ENCODE measurements at regions not wholly inside any gene's neighbourhood (a gene's known extent, or its start where the extent isn't known, plus 50 kb on each side); places are given as distances from the start of the nearest gene placed in this dataset.

- Histone ChIP-seq H2AFZ (ENCODE audit: low read depth, low read length) (no peak overlapping the region), H3K4me2 (ENCODE audit: low read length) (no peak overlapping the region), H3F3A (ENCODE audit: insufficient read depth, low read length, poor library complexity, severe bottlenecking) (no peaks in the 10 kb centered on the region), H3K9me3 (ENCODE audit: low read length) (no peaks in the 10 kb centered on the region), H3K9ac (ENCODE audit: low read length) (no peak overlapping the region), H3K27ac (ENCODE audit: low read length) (no peak overlapping the region), H4K20me1 (ENCODE audit: insufficient read depth) (no peaks in the 10 kb centered on the region), H3K27me3 (ENCODE audit: insufficient read depth, low read depth, low read length) (no peaks in the 10 kb centered on the region), H3K36me3 (ENCODE audit: insufficient read depth, low read length) (no peaks in the 10 kb centered on the region), H3K79me2 (replicated peaks; ENCODE audit: insufficient read depth, low read length) (no peaks in the 10 kb centered on the region), H3K4me3 (ENCODE audit: low read length) (no peak overlapping the region), H3K9me2 (ENCODE audit: insufficient read depth, low read length) (no peaks in the 10 kb centered on the region)
- no peak for TF ChIP-seq SMC3 (conservative IDR thresholded peaks at IDR 0.05; ENCODE audit: poor library complexity)
- TF ChIP-seq CTCF (IDR thresholded peaks at IDR 0.05; ENCODE audit: poor library complexity, severe bottlenecking): no peak
- TF ChIP-seq EZH2 (IDR thresholded peaks at IDR 0.05; ENCODE audit: borderline replicate concordance, insufficient read depth, low read length, poor library complexity, severe bottlenecking): no peak
- TF ChIP-seq REST (IDR thresholded peaks at IDR 0.05; ENCODE audit: borderline replicate concordance): no peak
- no peak for TF ChIP-seq EP300 (conservative IDR thresholded peaks at IDR 0.05; ENCODE audit: poor library complexity, severe bottlenecking)
These were observed 63.4 kb upstream of the CCND2 start for GRCh38 chr12:4210183-4210582.

GRCh38 chr12:4206470-4206869 lies 67.1 kb upstream of the CCND2 start:
- Histone ChIP-seq H3K4me2 (ENCODE audit: low read length) (no peak overlapping the region), H3K27me3 (ENCODE audit: insufficient read depth, low read depth, low read length) (no peaks in the 10 kb centered on the region), H3K4me3 (ENCODE audit: low read length) (no peak overlapping the region), H3F3A (ENCODE audit: insufficient read depth, low read length, poor library complexity, severe bottlenecking) (no peaks in the 10 kb centered on the region), H4K20me1 (ENCODE audit: insufficient read depth) (no peaks in the 10 kb centered on the region), H3K79me2 (replicated peaks; ENCODE audit: insufficient read depth, low read length) (no peaks in the 10 kb centered on the region), H3K9me3 (ENCODE audit: low read length) (no peaks in the 10 kb centered on the region), H3K27ac (ENCODE audit: low read length) (no peak overlapping the region), H3K36me3 (ENCODE audit: insufficient read depth, low read length) (no peaks in the 10 kb centered on the region), H3K9ac (ENCODE audit: low read length) (no peak overlapping the region), H3K9me2 (ENCODE audit: insufficient read depth, low read length) (no peaks in the 10 kb centered on the region), H2AFZ (ENCODE audit: low read depth, low read length) (no peak overlapping the region)
- no peak for TF ChIP-seq POLR2AphosphoS5 (IDR thresholded peaks at IDR 0.05)
- no peak for TF ChIP-seq CTCF (IDR thresholded peaks at IDR 0.05; ENCODE audit: poor library complexity, severe bottlenecking)
- TF ChIP-seq SMC3 (conservative IDR thresholded peaks at IDR 0.05; ENCODE audit: poor library complexity): no peak
- TF ChIP-seq MXI1 (conservative IDR thresholded peaks at IDR 0.05; ENCODE audit: poor library complexity, severe bottlenecking): no peak
- TF ChIP-seq RAD21 (conservative IDR thresholded peaks at IDR 0.05): no peak
- TF ChIP-seq REST (IDR thresholded peaks at IDR 0.05; ENCODE audit: borderline replicate concordance): no peak
- no peak for TF ChIP-seq EP300 (conservative IDR thresholded peaks at IDR 0.05; ENCODE audit: poor library complexity, severe bottlenecking)
- TF ChIP-seq TAF1 (IDR thresholded peaks at IDR 0.05; ENCODE audit: low read depth): no peak
- no peak for TF ChIP-seq EZH2 (IDR thresholded peaks at IDR 0.05; ENCODE audit: borderline replicate concordance, insufficient read depth, low read length, poor library complexity, severe bottlenecking)
